ENCODE measurements at regions not wholly inside any gene's neighbourhood (a gene's known extent, or its start where the extent isn't known, plus 50 kb on each side); places are given as distances from the start of the nearest gene placed in this dataset.

DNA sequence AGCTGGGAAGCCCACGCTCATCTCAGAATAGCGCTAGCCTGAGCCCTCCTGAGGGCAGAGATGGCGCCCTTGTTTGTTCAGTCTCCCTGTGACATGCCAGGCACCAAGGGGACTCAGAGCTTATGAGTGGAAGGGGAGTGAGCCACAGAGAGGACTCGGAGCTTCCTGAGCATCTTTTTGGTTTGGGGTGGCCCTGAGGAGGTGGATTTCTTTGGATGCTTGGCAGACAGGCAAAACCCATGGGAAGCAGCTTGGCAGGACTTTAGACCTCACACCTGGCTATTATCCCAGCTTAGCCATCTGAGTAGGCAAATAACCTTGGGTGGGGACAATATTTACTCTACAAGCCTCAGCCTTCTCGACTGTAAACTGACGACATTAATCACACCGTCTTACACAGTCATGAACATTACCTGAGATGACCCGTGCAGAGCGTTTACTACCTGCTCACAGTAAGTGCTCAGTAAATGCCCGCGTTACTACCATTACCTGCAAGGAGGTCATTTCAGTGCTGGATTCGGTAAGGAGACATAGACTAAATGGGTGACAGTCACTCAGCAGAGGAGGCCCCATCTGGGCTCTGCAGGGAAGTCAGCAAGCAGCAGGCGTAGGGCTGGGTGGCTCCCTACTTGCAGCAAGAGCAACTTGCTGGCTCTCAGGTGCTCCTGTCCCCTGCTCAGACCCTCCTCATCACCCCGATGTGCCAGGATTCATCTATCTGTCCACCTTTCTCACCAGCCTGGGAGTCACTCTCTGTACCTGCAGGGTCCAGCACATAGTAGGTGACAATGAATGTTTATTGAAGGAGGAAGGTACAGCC is 54.9 kb downstream of the KLHDC7A start:
- Histone ChIP-seq H2AFZ (ENCODE audit: low read length, unreplicated experiment) (no peak overlapping the region), H3K27ac (ENCODE audit: low read depth, low read length) (no peak overlapping the region), H3K36me3 (ENCODE audit: insufficient read depth, low read length) (no peaks in the 10 kb centered on the region), H3K4me1 (ENCODE audit: control insufficient read depth, insufficient read depth, low read length, unreplicated experiment) (no peaks in the 10 kb centered on the region), H3K79me2 (ENCODE audit: control insufficient read depth, insufficient read depth, low read length, unreplicated experiment) (no peaks in the 10 kb centered on the region), H3K4me3 (ENCODE audit: low read depth, low read length) (no peak overlapping the region), H3K27me3 (ENCODE audit: insufficient read depth, low read length) (no peaks in the 10 kb centered on the region)

DNA sequence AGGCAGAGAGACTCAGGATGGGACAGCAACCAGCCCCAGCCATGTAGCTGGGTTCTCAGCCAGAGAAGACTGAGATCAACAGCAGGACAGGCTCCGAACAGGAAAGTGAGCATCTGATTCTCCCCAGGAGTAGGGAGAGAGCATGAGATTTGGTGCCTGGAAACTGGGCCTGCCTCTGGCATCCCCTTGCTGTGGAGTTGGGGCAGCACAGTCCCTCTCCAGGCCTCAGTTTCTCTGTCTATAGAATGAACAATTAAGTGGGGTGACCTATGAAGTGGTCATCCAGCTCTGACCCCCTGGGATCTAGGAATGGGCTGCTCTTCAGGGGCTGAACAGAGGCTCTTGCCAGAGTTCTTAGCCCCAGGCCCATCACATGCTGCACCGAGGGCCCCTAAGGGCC is 55.6 kb downstream of the KLHDC7A start:
- no peaks in the 10 kb centered on the region for H3K36me3 ChIP-seq (ENCODE audit: insufficient read depth, low read length)
- H2AFZ ChIP-seq (ENCODE audit: low read length, unreplicated experiment): no peak overlapping the region
- H3K4me3 ChIP-seq (ENCODE audit: low read depth, low read length): no peak overlapping the region
- H3K4me1 ChIP-seq (ENCODE audit: control insufficient read depth, insufficient read depth, low read length, unreplicated experiment): no peaks in the 10 kb centered on the region
- H3K27me3 ChIP-seq (ENCODE audit: insufficient read depth, low read length): no peaks in the 10 kb centered on the region
- H3K79me2 ChIP-seq (ENCODE audit: control insufficient read depth, insufficient read depth, low read length, unreplicated experiment): no peaks in the 10 kb centered on the region
- no peak overlapping the region for H3K27ac ChIP-seq (ENCODE audit: low read depth, low read length)

DNA sequence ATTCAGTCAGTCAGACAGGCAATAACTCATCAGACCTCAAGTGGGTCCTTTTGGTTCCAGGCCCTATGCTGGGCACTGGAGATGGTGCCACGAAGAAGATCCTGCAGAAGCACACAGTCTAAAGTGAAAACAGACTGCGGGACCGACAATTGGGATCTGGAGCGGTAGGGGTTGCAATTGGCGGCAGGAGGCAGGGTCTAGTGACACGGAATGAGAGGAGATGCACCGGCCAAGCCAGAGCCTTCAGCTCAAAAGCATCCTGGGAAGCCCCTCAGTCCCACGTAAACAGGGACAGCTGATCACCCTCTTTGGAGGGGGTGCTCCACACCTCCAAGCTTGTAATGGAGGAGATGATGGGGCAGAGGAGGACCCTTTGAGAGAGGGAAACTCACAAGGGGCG is 56.2 kb downstream of the KLHDC7A start:
- Histone ChIP-seq H3K4me3 (ENCODE audit: low read depth, low read length) (no peak overlapping the region), H3K4me1 (ENCODE audit: control insufficient read depth, insufficient read depth, low read length, unreplicated experiment) (no peaks in the 10 kb centered on the region), H3K36me3 (ENCODE audit: insufficient read depth, low read length) (no peaks in the 10 kb centered on the region), H3K27ac (ENCODE audit: low read depth, low read length) (no peak overlapping the region), H2AFZ (ENCODE audit: low read length, unreplicated experiment) (no peak overlapping the region), H3K27me3 (ENCODE audit: insufficient read depth, low read length) (no peaks in the 10 kb centered on the region), H3K79me2 (ENCODE audit: control insufficient read depth, insufficient read depth, low read length, unreplicated experiment) (no peaks in the 10 kb centered on the region)

DNA sequence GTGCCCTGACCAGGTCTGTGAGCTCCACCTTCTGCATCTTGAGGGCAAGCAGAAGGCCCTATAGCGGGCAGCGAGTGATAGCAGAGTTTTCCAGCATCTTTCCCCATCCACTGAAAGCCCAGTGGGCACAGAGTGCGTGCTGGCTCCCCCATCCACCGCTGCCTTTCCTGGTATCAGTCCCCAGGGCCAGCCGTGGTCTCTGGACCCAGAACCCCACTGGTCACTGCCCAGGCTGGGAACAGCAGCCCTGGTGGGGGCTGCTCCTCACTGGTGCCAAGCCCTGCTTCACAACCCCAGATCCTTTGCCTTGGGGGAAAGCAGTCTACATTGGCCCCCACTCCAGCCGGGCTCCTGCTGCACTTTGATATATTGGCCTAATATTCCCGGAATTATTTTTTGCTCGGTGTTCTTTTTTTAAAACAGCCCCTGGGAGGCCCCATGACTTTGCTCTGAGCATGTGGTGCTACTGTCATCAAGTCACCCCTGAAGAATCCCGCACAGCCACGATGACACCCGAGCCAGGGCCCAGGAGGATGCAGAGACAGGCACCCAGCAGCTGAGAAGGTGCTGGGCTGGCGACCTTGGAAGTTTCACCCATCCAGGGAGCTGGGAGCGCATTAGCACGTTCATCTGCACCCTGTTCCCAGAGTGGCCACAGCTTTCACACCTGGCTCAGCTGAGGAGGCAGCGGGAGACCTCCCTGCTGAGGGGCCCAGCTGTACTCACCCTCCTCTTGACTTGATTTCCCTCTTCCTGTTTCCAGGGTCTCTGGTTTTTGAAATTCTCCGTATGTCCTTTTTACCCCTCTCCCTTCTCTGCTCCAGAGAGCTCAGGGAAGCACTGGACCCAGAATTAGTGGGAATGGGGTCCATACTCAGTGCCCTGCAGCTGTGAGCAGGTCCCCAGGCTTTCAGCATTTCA is 56.9 kb downstream of the KLHDC7A start:
- H3K27me3 ChIP-seq (ENCODE audit: insufficient read depth, low read length): no peaks in the 10 kb centered on the region
- H3K36me3 ChIP-seq (ENCODE audit: insufficient read depth, low read length): no peaks in the 10 kb centered on the region
- H2AFZ ChIP-seq (ENCODE audit: low read length, unreplicated experiment): no peak overlapping the region

DNA sequence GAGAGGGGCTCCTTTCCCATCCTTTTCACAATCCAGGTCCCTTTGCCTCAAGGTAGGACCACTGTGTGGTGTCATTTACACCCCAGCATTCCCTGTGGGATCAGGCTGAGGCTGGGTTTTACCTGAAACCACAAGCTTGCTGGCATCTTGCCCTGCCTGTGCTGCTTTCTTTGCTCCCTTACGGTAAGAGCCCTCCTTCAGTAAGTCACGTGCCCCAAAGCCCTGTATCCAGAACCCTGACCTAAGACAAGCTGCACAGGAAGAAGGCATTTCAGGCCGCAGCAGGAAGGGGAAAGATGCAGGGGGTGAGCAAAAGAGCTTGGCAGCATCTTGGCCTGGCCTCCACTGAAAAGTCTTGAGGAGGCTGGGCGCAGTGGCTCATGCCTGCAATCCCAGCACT is 58.4 kb downstream of the KLHDC7A start:
- H3K27me3 ChIP-seq (ENCODE audit: insufficient read depth, low read length): no peaks in the 10 kb centered on the region

More for the DNA sequence above, 56.9 kb downstream of the KLHDC7A start:
- Histone ChIP-seq H3K4me3 (ENCODE audit: low read depth, low read length) (no peak overlapping the region), H3K79me2 (ENCODE audit: control insufficient read depth, insufficient read depth, low read length, unreplicated experiment) (no peaks in the 10 kb centered on the region), H3K27ac (ENCODE audit: low read depth, low read length) (no peak overlapping the region), H3K4me1 (ENCODE audit: control insufficient read depth, insufficient read depth, low read length, unreplicated experiment) (no peaks in the 10 kb centered on the region)

DNA sequence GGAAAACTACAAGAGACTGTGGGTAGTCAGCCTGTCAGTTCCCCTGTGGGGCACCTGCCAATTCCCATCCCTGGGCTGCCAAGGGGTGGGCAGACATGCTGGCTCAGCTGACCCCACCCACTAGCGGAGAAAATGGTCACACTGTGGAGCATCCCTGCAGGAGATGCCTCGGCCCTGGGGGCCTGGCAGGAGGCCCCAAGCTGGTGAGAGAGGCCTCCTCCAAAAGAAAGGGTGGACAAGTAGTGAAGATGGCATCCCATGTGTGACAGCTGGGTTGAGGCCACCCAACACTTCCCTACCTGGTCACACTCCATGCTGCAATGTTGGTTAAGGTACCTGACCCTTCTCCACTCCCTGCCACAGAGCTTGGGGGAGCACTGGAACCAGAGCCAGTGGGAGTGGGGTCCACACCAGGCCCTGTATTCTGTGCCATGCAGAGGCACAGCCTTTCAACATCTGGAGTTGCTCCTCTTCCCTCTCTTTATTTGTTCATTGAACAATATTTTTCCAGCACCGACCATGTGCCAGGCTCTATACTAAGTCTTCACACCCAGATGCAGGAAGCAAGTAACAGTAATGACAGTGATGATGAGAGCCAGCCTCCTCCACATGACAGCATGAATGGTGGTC is 59.5 kb downstream of the KLHDC7A start:
- no peaks in the 10 kb centered on the region for H3K27me3 ChIP-seq (ENCODE audit: insufficient read depth, low read length)
- H2AFZ ChIP-seq (ENCODE audit: low read length, unreplicated experiment): no peak overlapping the region
- no peak overlapping the region for H3K4me3 ChIP-seq (ENCODE audit: low read depth, low read length)
- no peaks in the 10 kb centered on the region for H3K36me3 ChIP-seq (ENCODE audit: insufficient read depth, low read length)
- no peaks in the 10 kb centered on the region for H3K79me2 ChIP-seq (ENCODE audit: control insufficient read depth, insufficient read depth, low read length, unreplicated experiment)
- no peaks in the 10 kb centered on the region for H3K4me1 ChIP-seq (ENCODE audit: control insufficient read depth, insufficient read depth, low read length, unreplicated experiment)
- no peak overlapping the region for H3K27ac ChIP-seq (ENCODE audit: low read depth, low read length)

More for the DNA sequence above, 58.4 kb downstream of the KLHDC7A start:
- no peak overlapping the region for H2AFZ ChIP-seq (ENCODE audit: low read length, unreplicated experiment)
- H3K27ac ChIP-seq (ENCODE audit: low read depth, low read length): no peak overlapping the region
- H3K36me3 ChIP-seq (ENCODE audit: insufficient read depth, low read length): no peaks in the 10 kb centered on the region
- H3K4me3 ChIP-seq (ENCODE audit: low read depth, low read length): no peak overlapping the region
- no peaks in the 10 kb centered on the region for H3K4me1 ChIP-seq (ENCODE audit: control insufficient read depth, insufficient read depth, low read length, unreplicated experiment)
- H3K79me2 ChIP-seq (ENCODE audit: control insufficient read depth, insufficient read depth, low read length, unreplicated experiment): no peaks in the 10 kb centered on the region

DNA sequence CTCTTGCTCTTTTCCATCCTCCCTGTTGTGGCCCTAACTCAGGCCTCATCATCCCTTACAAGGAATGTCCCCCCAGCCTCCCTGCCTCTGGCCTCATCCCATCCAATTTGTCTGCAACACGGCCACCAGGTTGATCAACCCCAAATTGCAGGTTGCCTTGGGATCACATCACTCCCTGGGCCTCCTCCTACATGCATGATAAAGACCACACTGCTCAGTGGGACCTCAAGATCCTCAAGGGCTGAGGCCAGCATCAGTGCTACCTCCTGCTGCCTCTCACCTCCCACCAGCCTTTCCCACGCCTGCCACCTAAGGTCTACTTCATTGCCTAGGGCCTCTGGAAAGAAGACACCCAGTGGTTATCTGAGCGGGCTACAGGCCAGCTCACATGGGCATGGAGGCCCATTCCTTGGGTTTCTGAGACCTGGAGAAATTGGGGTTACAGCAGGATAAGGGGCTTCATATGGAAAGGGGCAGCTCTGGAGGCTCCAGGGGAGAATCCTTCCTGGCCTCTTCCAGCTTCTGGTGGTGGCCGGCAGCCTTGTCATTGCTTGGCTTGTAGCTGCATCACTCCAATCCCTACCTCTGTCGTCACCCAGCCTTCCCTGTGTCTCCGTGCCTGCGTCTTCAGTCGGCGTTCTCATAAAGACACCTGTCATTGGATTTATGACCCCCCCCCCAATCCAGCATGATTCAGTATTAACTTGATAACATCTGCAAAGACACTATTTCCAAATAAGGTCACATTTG is 60.5 kb downstream of the KLHDC7A start:
- no peak overlapping the region for H2AFZ ChIP-seq (ENCODE audit: low read length, unreplicated experiment)
- H3K36me3 ChIP-seq (ENCODE audit: insufficient read depth, low read length): no peaks in the 10 kb centered on the region
- H3K27me3 ChIP-seq (ENCODE audit: insufficient read depth, low read length): no peaks in the 10 kb centered on the region
- H3K27ac ChIP-seq (ENCODE audit: low read depth, low read length): no peak overlapping the region
- H3K4me1 ChIP-seq (ENCODE audit: control insufficient read depth, insufficient read depth, low read length, unreplicated experiment): no peaks in the 10 kb centered on the region
- no peaks in the 10 kb centered on the region for H3K79me2 ChIP-seq (ENCODE audit: control insufficient read depth, insufficient read depth, low read length, unreplicated experiment)
- no peak overlapping the region for H3K4me3 ChIP-seq (ENCODE audit: low read depth, low read length)

DNA sequence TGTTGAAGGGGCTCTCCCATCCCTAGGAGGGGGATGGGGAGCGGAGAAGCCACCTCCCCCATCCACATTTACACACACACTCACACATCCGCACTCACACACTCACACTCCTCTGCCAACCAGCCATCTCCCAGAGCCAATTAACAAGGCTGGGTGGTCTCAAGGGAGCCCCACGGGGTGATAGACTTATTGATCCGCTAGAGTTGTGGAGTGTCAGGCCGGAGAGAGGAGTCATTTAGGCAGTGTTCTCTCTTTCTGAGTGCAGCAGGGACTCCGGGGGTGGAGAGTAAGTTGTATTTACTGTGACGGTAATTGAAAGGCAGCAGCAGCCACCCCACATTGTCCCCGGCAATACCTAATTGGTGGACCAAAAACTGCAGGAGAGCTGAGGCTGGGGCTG is 61.6 kb downstream of the KLHDC7A start:
- no peak overlapping the region for H3K4me3 ChIP-seq (ENCODE audit: low read depth, low read length)
- no peaks in the 10 kb centered on the region for H3K4me1 ChIP-seq (ENCODE audit: control insufficient read depth, insufficient read depth, low read length, unreplicated experiment)
- H2AFZ ChIP-seq (ENCODE audit: low read length, unreplicated experiment): no peak overlapping the region
- H3K36me3 ChIP-seq (ENCODE audit: insufficient read depth, low read length): no peaks in the 10 kb centered on the region
- H3K27ac ChIP-seq (ENCODE audit: low read depth, low read length): no peak overlapping the region
- H3K27me3 ChIP-seq (ENCODE audit: insufficient read depth, low read length): no peaks in the 10 kb centered on the region
- no peaks in the 10 kb centered on the region for H3K79me2 ChIP-seq (ENCODE audit: control insufficient read depth, insufficient read depth, low read length, unreplicated experiment)

DNA sequence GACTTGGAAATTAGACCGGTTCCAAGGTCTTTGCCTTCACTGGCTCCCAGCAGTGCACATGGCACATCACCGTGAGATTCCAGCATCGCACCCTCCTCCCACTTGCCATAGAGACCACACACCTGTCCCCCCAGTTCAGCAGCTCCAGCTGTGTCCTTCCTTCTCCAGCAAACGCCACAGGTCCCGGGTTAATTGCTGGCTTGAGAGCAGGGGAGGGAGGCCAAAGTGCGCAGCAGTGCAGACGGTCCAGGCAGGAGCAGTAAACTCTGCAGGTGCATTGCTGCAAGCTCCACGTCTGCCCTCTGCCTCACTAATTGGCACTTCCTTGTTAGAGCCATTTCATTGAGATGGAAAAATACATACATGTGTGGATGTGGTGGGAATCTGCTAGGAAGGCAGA is 65.3 kb downstream of the KLHDC7A start:
- Histone ChIP-seq H3K36me3 (ENCODE audit: insufficient read depth, low read length) (no peaks in the 10 kb centered on the region), H3K27me3 (ENCODE audit: insufficient read depth, low read length) (no peaks in the 10 kb centered on the region), H3K4me1 (ENCODE audit: control insufficient read depth, insufficient read depth, low read length, unreplicated experiment) (no peaks in the 10 kb centered on the region), H3K79me2 (ENCODE audit: control insufficient read depth, insufficient read depth, low read length, unreplicated experiment) (no peaks in the 10 kb centered on the region), H3K27ac (ENCODE audit: low read depth, low read length) (no peak overlapping the region), H2AFZ (ENCODE audit: low read length, unreplicated experiment) (no peak overlapping the region), H3K4me3 (ENCODE audit: low read depth, low read length) (no peak overlapping the region)

DNA sequence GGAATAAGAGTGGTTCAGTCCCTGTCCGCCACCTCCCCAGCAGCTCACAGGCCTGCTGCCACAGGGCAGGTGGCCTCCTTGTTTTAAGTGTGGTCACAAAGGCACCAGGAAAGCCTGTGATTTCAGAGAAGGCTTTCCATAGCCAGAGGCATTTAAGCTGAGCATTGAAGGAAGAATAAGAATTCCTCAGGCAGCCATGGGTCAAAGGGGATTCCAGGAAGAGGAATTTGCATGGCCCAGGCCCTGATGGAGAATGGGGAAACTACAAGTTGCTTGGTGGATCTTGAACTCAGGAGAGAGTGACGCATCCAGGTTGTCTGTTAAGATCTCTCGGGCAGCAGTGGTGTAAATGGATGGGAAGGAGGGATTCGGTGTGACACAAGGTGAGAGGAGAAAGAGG is 66.7 kb downstream of the KLHDC7A start:
- Histone ChIP-seq H2AFZ (ENCODE audit: low read length, unreplicated experiment) (no peak overlapping the region), H3K4me3 (ENCODE audit: low read depth, low read length) (no peak overlapping the region), H3K27ac (ENCODE audit: low read depth, low read length) (no peak overlapping the region), H3K27me3 (ENCODE audit: insufficient read depth, low read length) (no peaks in the 10 kb centered on the region), H3K79me2 (ENCODE audit: control insufficient read depth, insufficient read depth, low read length, unreplicated experiment) (no peaks in the 10 kb centered on the region), H3K4me1 (ENCODE audit: control insufficient read depth, insufficient read depth, low read length, unreplicated experiment) (no peaks in the 10 kb centered on the region), H3K36me3 (ENCODE audit: insufficient read depth, low read length) (no peaks in the 10 kb centered on the region)
